GM12878 (cell line): ENCODE measurements at regions not wholly inside any gene's neighbourhood (a gene's known extent, or its start where the extent isn't known, plus 50 kb on each side); places are given as distances from the start of the nearest gene placed in this dataset.

Source experiments
- ATAC-seq: fragments of 200-7000 bp; cut with Tn5 transposase; 3 replicates; pipeline ENCODE4 v1.9.1; 2020; ENCODE audit warnings: mild to moderate bottlenecking, moderate library complexity
- BruUV-seq: library from RNA; stranded (reverse); fragments of 400-500 nt; replicated peaks from 2 replicates; lab custom pipeline; 2021; lab: Mats Ljungman, UMichigan
- CTCF ChIA-PET: fragments of 300-600 bp; sonication (Branson Sonifier 250); formaldehyde crosslinking; extraction: SDS; loops from one replicate; lab custom pipeline; 2021; ENCODE audit warnings: inconsistent platforms; lab: Yijun Ruan, JAX
- POLR2A ChIA-PET: fragments of 350-600 bp; formaldehyde crosslinking; extraction: SDS; loops from one replicate; lab custom pipeline; 2021; ENCODE audit warnings: inconsistent platforms; lab: Charles Lee
- RAD21 ChIA-PET: fragments of 300-600 bp; sonication (Branson Sonifier 250); formaldehyde crosslinking; loops from one replicate; lab custom pipeline; 2023; ENCODE audit warnings: antibody characterized with exemption; ENCODE audit not compliant: unreplicated experiment; lab: Charles Lee
- SMC1A ChIA-PET: fragments of 300-600 bp; sonication (Branson Sonifier 250); formaldehyde crosslinking; loops from one replicate; lab custom pipeline; 2023; ENCODE audit not compliant: unreplicated experiment, uncharacterized antibody; lab: Charles Lee
- DNase-seq: peaks from one replicate; pipeline ENCODE4 v3.0.0-alpha.2; 2011; ENCODE audit warnings: low read depth, low spot score
- FAIRE-seq: peaks from 3 replicates; lab custom pipeline; 2011; peaks lifted over from hg19 to GRCh38; lab: Jason Lieb, UNC
- H2AFZ ChIP-seq: 2 replicates; pipeline ENCODE4 v1.6.0; 2011; ENCODE audit warnings: low read depth, low read length, control low read depth; ENCODE audit not compliant: control insufficient read depth
- H3K27ac ChIP-seq: 2 replicates; pipeline ENCODE4 v1.5.1; 2011; ENCODE audit warnings: control low read depth; ENCODE audit not compliant: control insufficient read depth, insufficient read depth
- H3K27me3 ChIP-seq, 2 experiments: replicated peaks in 1 of 2; 2 replicates each; pipeline versions ENCODE4 v1.6.0 to v1.6.1; 2011; ENCODE audit warnings: low read length in 1 of 2; ENCODE audit not compliant: control insufficient read depth in 2 of 2, insufficient read depth in 2 of 2
- H3K36me3 ChIP-seq, 2 experiments: 2 replicates each; pipeline ENCODE4 v1.5.1; 2011; ENCODE audit warnings: low read length in 1 of 2; ENCODE audit not compliant: control insufficient read depth in 2 of 2, insufficient read depth in 2 of 2
- H3K4me1 ChIP-seq: 2 replicates; pipeline ENCODE4 v1.6.1; 2011; ENCODE audit warnings: mild to moderate bottlenecking, low read length, moderate library complexity, mixed read lengths; ENCODE audit not compliant: control insufficient read depth, insufficient read depth
- H3K4me2 ChIP-seq: 2 replicates; pipeline ENCODE4 v1.6.0; 2011; ENCODE audit warnings: control low read depth; ENCODE audit not compliant: control insufficient read depth, insufficient read depth
- H3K4me3 ChIP-seq: fragments of 200-600 bp; sonication (generic); 2 replicates; pipeline ENCODE4 v1.5.1; 2016
- H3K79me2 ChIP-seq: 2 replicates; pipeline ENCODE4 v1.6.0; 2011; ENCODE audit warnings: low read length; ENCODE audit not compliant: control insufficient read depth, insufficient read depth
- H3K9ac ChIP-seq: 2 replicates; pipeline ENCODE4 v1.8.0; 2011; ENCODE audit warnings: low read length, control low read depth, mixed read lengths; ENCODE audit not compliant: control insufficient read depth, insufficient read depth
- H3K9me3 ChIP-seq: replicated peaks from 3 replicates; pipeline ENCODE4 v1.5.1; 2011; ENCODE audit warnings: mild to moderate bottlenecking, low read length; ENCODE audit not compliant: control insufficient read depth, insufficient read depth
- H4K20me1 ChIP-seq: 2 replicates; pipeline ENCODE4 v1.6.0; 2011; ENCODE audit not compliant: control insufficient read depth, insufficient read depth
- ASH2L ChIP-seq: fragments of 300-600, 200-600 bp; sonication (generic); IDR thresholded peaks from 2 replicates; pipeline ENCODE4 v1.6.1; 2017; ENCODE audit warnings: low read depth, mild to moderate bottlenecking, borderline replicate concordance
- BRCA1 ChIP-seq: IDR thresholded peaks from 2 replicates; pipeline ENCODE4 v1.6.1; 2011; ENCODE audit warnings: low read depth, low read length, improper control_type of control experiment
- ELK1 ChIP-seq: IDR thresholded peaks from 2 replicates; pipeline ENCODE4 v1.6.1; 2012; ENCODE audit warnings: low read depth, low read length, improper control_type of control experiment
- JUNB ChIP-seq: IDR thresholded peaks from 2 replicates; pipeline ENCODE4 v1.6.1; 2016; ENCODE audit warnings: antibody characterized with exemption, mild to moderate bottlenecking
- MEF2A ChIP-seq: IDR thresholded peaks from 2 replicates; pipeline ENCODE4 v1.6.1; 2011; ENCODE audit warnings: low read depth, mild to moderate bottlenecking, low read length, moderate library complexity; ENCODE audit not compliant: insufficient read depth
- NFYB ChIP-seq: IDR thresholded peaks from 2 replicates; pipeline ENCODE4 v1.6.1; 2011; ENCODE audit warnings: low read depth, mild to moderate bottlenecking, low read length, improper control_type of control experiment, moderate library complexity; ENCODE audit not compliant: insufficient read depth
- NRF1 ChIP-seq: conservative IDR thresholded peaks from 2 replicates; pipeline ENCODE4 v1.6.1; 2011; ENCODE audit warnings: mild to moderate bottlenecking, low read depth, low read length, improper control_type of control experiment
- RELB ChIP-seq: fragments of 450-650 bp; IDR thresholded peaks from 2 replicates; pipeline ENCODE4 v1.6.1; 2017; ENCODE audit warnings: low read depth, mild to moderate bottlenecking, moderate library complexity
- SMAD1 ChIP-seq: fragments of 450-650 bp; IDR thresholded peaks from 2 replicates; pipeline ENCODE4 v1.6.1; 2018; ENCODE audit warnings: mild to moderate bottlenecking, low read depth; ENCODE audit not compliant: partially characterized antibody
- SP1 ChIP-seq: IDR thresholded peaks from one replicate; pipeline ENCODE4 v1.6.1; 2011; ENCODE audit warnings: low read depth, low read length
- SREBF2 ChIP-seq: IDR thresholded peaks from 2 replicates; pipeline ENCODE4 v1.6.1; 2012; ENCODE audit warnings: mild to moderate bottlenecking, low read length
- SUPT20H ChIP-seq: IDR thresholded peaks from 2 replicates; pipeline ENCODE4 v1.6.1; 2011; ENCODE audit warnings: low read depth, mild to moderate bottlenecking, low read length, moderate library complexity, borderline replicate concordance; ENCODE audit not compliant: control insufficient read depth
- TBL1XR1 ChIP-seq: IDR thresholded peaks from 2 replicates; pipeline ENCODE4 v1.6.1; 2012; ENCODE audit warnings: low read depth, low read length, improper control_type of control experiment
- TCF3 ChIP-seq: IDR thresholded peaks from 2 replicates; pipeline ENCODE4 v1.6.1; 2012; ENCODE audit warnings: low read depth, mild to moderate bottlenecking, low read length, borderline replicate concordance; ENCODE audit not compliant: insufficient read depth
- ZBTB4 ChIP-seq: fragments of 450-650 bp; formaldehyde crosslinking; IDR thresholded peaks from 2 replicates; pipeline ENCODE4 v1.4.0; 2022; ENCODE audit warnings: mild to moderate bottlenecking, moderate library complexity
- ZNF217 ChIP-seq: fragments of 450-650 bp; IDR thresholded peaks from 2 replicates; pipeline ENCODE4 v1.6.1; 2017; ENCODE audit warnings: antibody characterized with exemption, mild to moderate bottlenecking
- WGBS: methylation state at CpG from one replicate; pipeline ENCODE4 v1.1.6; 2016; ENCODE audit warnings: low lambda C conversion rate; ENCODE audit not compliant: insufficient replicate concordance, insufficient coverage; ENCODE audit errors: missing lambda C conversion rate; 5-methylcytosine and 5-hydroxymethylcytosine counted together
- in situ Hi-C: fragments of 300-500 bp; cut with MboI; formaldehyde crosslinking; loops from 9 replicates; pipeline ENCODE4 v1.14.3; 2018; ENCODE audit warnings: mixed read lengths
- intact Hi-C: fragments of 100-400 bp; cut with micrococcal nuclease; formaldehyde crosslinking; loops from one replicate; pipeline ENCODE4 v1.14.2; 2022; ENCODE audit not compliant: unreplicated experiment

- ChIA-PET POLR2A (no interaction called here), CTCF (no interaction called here), SMC1A (no interaction called here), RAD21 (no interaction called here)
- DNase-seq (no peak), FAIRE-seq (no peak), ATAC-seq (no peak)
- in situ Hi-C loops: no loop called here
- Histone ChIP-seq H3K4me2 (no peak overlapping the region), H4K20me1 (no peaks in the 10 kb centered on the region), H3K27ac (no peak overlapping the region), H3K4me3 (no peak overlapping the region), H2AFZ (no peak overlapping the region), H3K9me3 (no peaks in the 10 kb centered on the region), H3K79me2 (no peaks in the 10 kb centered on the region), H3K27me3 (no peaks in the 10 kb centered on the region; a peak in 2 of 4 replicates), H3K36me3 (no peaks in the 10 kb centered on the region), H3K9ac (no peak overlapping the region), H3K4me1 (no peaks in the 10 kb centered on the region)
- WGBS: 30% methylated on average over 8 of the region's 8 CpGs
- intact Hi-C loops: no loop called here
- no TSS peak for BruUV-seq
- TF ChIP-seq ZNF217 (no peak), SP1 (no peak), ZBTB4 (CRISPR knock-in tag) (no peak), ELK1 (no peak), TBL1XR1 (no peak), SMAD1 (no peak), NRF1 (no peak), TCF3 (no peak), NFYB (no peak), RELB (no peak), MEF2A (no peak), SUPT20H (no peak), ASH2L (no peak), SREBF2 (no peak), BRCA1 (no peak), JUNB (no peak)
Measured at GRCh38 chr7:27462575-27463270, 200.0 kb downstream of the HIBADH start.
